Body of pancreas (tissue), 4 donors: ENCODE measurements at regions not wholly inside any gene's neighbourhood (a gene's known extent, or its start where the extent isn't known, plus 50 kb on each side); places are given as distances from the start of the nearest gene placed in this dataset.
A peak's percentile ranks its signal among the peaks of the same experiment; 100 is the strongest.
"Not testable (repeated sequence)": the region's sequence is repeated elsewhere in the genome, so short reads cannot be mapped to it uniquely, and the experiment has no call there.

Source experiments
- ATAC-seq: fragments of 150-250 bp; one replicate; pipeline ENCODE4 v1.9.1; 2016
- DNase-seq, 4 donors: peaks; one replicate each; pipeline ENCODE4 v3.0.0-alpha.2; 2019
- H3K27ac ChIP-seq, 4 donors: fragments of 200-600 bp; sonication (generic); 1 replicate in 3 of 4; 2 replicates in 1 of 4; pipeline versions ENCODE4 v1.5.1 to v1.6.1; 2016 to 2019; ENCODE audit warnings: mild to moderate bottlenecking in 1 of 4, mixed read lengths in 1 of 4, moderate library complexity in 1 of 4
- H3K27me3 ChIP-seq, 2 donors: fragments of 200-600 bp; sonication (generic); one replicate each; pipeline ENCODE4 v1.6.0; 2016; ENCODE audit warnings: mild to moderate bottlenecking in 1 of 2
- H3K36me3 ChIP-seq, 2 donors: fragments of 200-600 bp; sonication (generic); replicated peaks in 1 of 2; 2 replicates each; pipeline ENCODE4 v1.5.1; 2016; ENCODE audit warnings: low read depth in 2 of 2; ENCODE audit not compliant: insufficient read depth in 1 of 2
- H3K4me1 ChIP-seq: fragments of 200-600 bp; sonication (generic); one replicate; pipeline ENCODE4 v1.6.0; 2016
- H3K4me3 ChIP-seq, 2 donors: fragments of 200-600 bp; sonication (generic); 1 replicate in 1 of 2; 2 replicates in 1 of 2; pipeline ENCODE4 v1.5.1; 2016 to 2019
- H3K9me3 ChIP-seq, 3 donors: fragments of 200-600 bp; sonication (generic); 1 replicate in 2 of 3; 2 replicates in 1 of 3; pipeline ENCODE4 v1.5.1; 2016
- CTCF ChIP-seq, 7 experiments: fragments of 450-650 bp in 4 of 7; fragments of 200-600 bp in 3 of 7; sonication (generic) in 3 of 7; IDR thresholded peaks; one replicate each; pipeline ENCODE4 v1.5.1; 2016 to 2019; ENCODE audit warnings: antibody characterized with exemption in 7 of 7
- POLR2A ChIP-seq, 3 donors: fragments of 450-650 bp; IDR thresholded peaks; one replicate each; pipeline ENCODE4 v1.6.1; 2016; ENCODE audit warnings: antibody characterized with exemption in 3 of 3, mild to moderate bottlenecking in 2 of 3
- WGBS, 2 donors: methylation state at CpG; one replicate each; pipeline ENCODE4 v1.1.5; 2017; 5-methylcytosine and 5-hydroxymethylcytosine counted together
- intact Hi-C: fragments of 100-400 bp; cut with DNase I; formaldehyde crosslinking; loops from one replicate; pipeline ENCODE4 v1.15.1; 2023

DNA sequence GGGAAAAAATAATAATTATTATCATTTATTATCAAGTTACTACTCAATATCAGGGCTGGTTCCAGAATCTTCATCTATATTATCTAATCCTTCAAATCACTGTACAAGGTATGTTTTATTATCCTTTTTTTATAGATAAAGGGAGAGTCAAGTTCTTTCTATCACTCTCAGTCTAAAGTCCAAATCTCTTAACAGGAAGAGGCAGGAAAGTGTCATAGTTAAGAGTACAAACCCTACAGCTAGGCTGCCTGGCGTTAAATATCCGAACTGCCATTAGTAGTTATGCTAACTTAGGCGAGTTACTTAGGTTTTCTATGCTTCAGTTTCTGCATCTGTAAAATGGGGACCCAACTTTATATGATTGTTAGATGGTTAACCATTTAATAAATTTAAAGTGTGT lies 99.4 kb upstream of the CCDC91 start:
- intact Hi-C loops = no loop called here

GRCh38 chr12:28092396-28092795 lies 97.9 kb upstream of the CCDC91 start:
- Histone ChIP-seq H3K36me3 (no peaks in the 10 kb centered on the region), H3K27ac (no peak overlapping the region), H3K4me1 (peaks cover 12% of the 10 kb centered on the region), H3K4me3 (no peak overlapping the region), H3K27me3 (no peaks in the 10 kb centered on the region), H3K9me3 (no peaks in the 10 kb centered on the region)
- intact Hi-C loops = no loop called here
- 85 to 97% methylated on average over 4 of the region's 4 CpGs for WGBS, 2 donors
- TF ChIP-seq POLR2A (IDR thresholded peaks at IDR 0.05) (no peak), CTCF (IDR thresholded peaks at IDR 0.05) (no peak)
- no peak for ATAC-seq
- DNase-seq = no peak

More for the DNA sequence above, 99.4 kb upstream of the CCDC91 start:
- H3K4me3 ChIP-seq = no peak overlapping the region
- WGBS, 2 donors = 88 to 97% methylated on average over 3 of the region's 3 CpGs
- no peak overlapping the region for H3K27ac ChIP-seq
- H3K36me3 ChIP-seq = no peaks in the 10 kb centered on the region
- ATAC-seq (no peak), DNase-seq (no peak)
- no peak for TF ChIP-seq CTCF (IDR thresholded peaks at IDR 0.05)
- no peak for TF ChIP-seq POLR2A (IDR thresholded peaks at IDR 0.05)
- no peaks in the 10 kb centered on the region for H3K27me3 ChIP-seq
- H3K9me3 ChIP-seq = no peaks in the 10 kb centered on the region
- no peaks in the 10 kb centered on the region for H3K4me1 ChIP-seq

DNA sequence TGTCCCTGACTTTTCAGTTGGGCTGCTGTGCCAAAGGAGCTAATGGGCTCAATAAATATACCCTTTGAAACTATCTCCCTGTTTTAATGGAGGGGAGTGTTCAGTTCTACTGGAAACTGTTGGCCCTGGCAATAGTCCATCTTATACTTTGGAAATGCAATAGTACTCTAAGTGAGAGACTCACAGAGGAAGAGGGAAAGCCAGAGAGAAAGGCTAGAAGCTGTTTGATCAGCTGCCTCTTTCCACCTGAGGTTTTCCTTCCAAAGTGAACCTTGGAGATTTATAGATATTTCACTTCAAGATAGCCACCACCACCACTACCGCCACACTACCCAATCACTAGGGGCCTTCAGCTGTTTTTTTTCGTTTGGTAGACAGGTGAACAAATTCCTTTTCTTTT lies 93.6 kb upstream of the CCDC91 start:
- H3K4me1 ChIP-seq = peaks cover 15% of the 10 kb centered on the region
- H3K27ac ChIP-seq = peak overlapping the region in 1 of 4 donors; percentile 5
- intact Hi-C loops = no loop called here

DNA sequence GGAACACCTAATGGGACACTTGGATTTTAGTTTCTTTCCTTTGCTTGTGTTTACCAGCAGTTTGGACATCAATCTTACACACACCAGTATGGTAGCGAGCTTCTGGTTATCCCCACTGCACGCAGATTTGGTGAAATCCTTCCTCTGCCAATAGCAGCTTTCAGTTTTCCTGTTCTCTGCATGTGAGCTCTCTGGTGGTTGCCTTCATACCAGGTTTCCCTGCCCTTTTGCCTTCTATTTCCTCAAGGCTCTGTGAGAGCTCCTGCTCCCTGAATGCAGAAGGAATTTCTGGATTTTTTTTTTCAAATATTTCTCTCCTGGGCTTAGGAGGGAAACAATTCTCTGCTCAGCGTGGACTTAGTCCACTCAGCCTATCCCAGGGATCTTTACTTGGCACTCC lies 93.0 kb upstream of the CCDC91 start:
- Histone ChIP-seq H3K4me1 (peaks cover 15% of the 10 kb centered on the region), H3K27ac (peak overlapping the region in 1 of 4 donors; percentile 30), H3K4me3 (no peak overlapping the region), H3K9me3 (no peaks in the 10 kb centered on the region), H3K36me3 (no peaks in the 10 kb centered on the region), H3K27me3 (no peaks in the 10 kb centered on the region)
- intact Hi-C loops = no loop called here
- WGBS, 2 donors = 45 to 46% methylated on average over 3 of the region's 3 CpGs
- TF ChIP-seq CTCF (IDR thresholded peaks at IDR 0.05) = no peak
- TF ChIP-seq POLR2A (IDR thresholded peaks at IDR 0.05) = no peak
- DNase-seq (peak in 1 of 4 donors; percentile 12), ATAC-seq (peak; percentile 33)

More for the DNA sequence above, 93.6 kb upstream of the CCDC91 start:
- Histone ChIP-seq H3K27me3 (no peaks in the 10 kb centered on the region), H3K36me3 (no peaks in the 10 kb centered on the region), H3K9me3 (no peaks in the 10 kb centered on the region), H3K4me3 (no peak overlapping the region)
- 33 to 52% methylated on average over 2 of the region's 2 CpGs for WGBS, 2 donors
- DNase-seq (peak in 2 of 4 donors; percentile 2 to 13), ATAC-seq (no peak)
- TF ChIP-seq POLR2A (IDR thresholded peaks at IDR 0.05) (no peak), CTCF (IDR thresholded peaks at IDR 0.05) (no peak)

GRCh38 chr12:28099245-28099644 lies 91.0 kb upstream of the CCDC91 start:
- intact Hi-C loops = not testable (repeated sequence)

More at GRCh38 chr12:28099245-28099644, 91.0 kb upstream of the CCDC91 start:
- H3K36me3 ChIP-seq, ATAC-seq, H3K9me3 ChIP-seq, H3K27me3 ChIP-seq, H3K4me3 ChIP-seq, DNase-seq, H3K27ac ChIP-seq: not testable (repeated sequence)
- peaks cover 15% of the 10 kb centered on the region for H3K4me1 ChIP-seq
- 86 to 98% methylated on average over 2 of the region's 2 CpGs for WGBS, 2 donors
